Suprapubic skin (tissue), 4 donors: ENCODE measurements at regions not wholly inside any gene's neighbourhood (a gene's known extent, or its start where the extent isn't known, plus 50 kb on each side); places are given as distances from the start of the nearest gene placed in this dataset.

Experiments
- DNase-seq, 2 donors: peaks; one replicate each; pipeline ENCODE4 v3.0.0-alpha.2; 2019; ENCODE audit warnings: low spot score in 2 of 2
- H3K27ac ChIP-seq: fragments of 200-600 bp; sonication (generic); one replicate; pipeline ENCODE4 v1.5.1; 2019
- H3K27me3 ChIP-seq: fragments of 200-600 bp; sonication (generic); one replicate; pipeline ENCODE4 v1.5.1; 2019
- H3K36me3 ChIP-seq: fragments of 200-600 bp; sonication (generic); one replicate; pipeline ENCODE4 v1.5.1; 2019
- H3K4me1 ChIP-seq: fragments of 200-600 bp; sonication (generic); one replicate; pipeline ENCODE4 v1.5.1; 2019
- H3K4me3 ChIP-seq: fragments of 200-600 bp; sonication (generic); one replicate; pipeline ENCODE4 v1.5.1; 2019; ENCODE audit warnings: mild to moderate bottlenecking
- H3K9me3 ChIP-seq: fragments of 200-600 bp; sonication (generic); one replicate; pipeline ENCODE4 v1.5.1; 2019
- CTCF ChIP-seq, 2 donors: fragments of 200-600 bp in 1 of 2; fragments of 450-650 bp in 1 of 2; sonication (generic) in 1 of 2; IDR thresholded peaks; one replicate each; pipeline ENCODE4 v1.5.1; 2016 to 2019; ENCODE audit warnings: antibody characterized with exemption in 2 of 2, mild to moderate bottlenecking in 1 of 2, moderate library complexity in 1 of 2
- EP300 ChIP-seq: sonication (generic); formaldehyde crosslinking; IDR thresholded peaks from one replicate; pipeline ENCODE4 v1.6.1; 2017; ENCODE audit warnings: antibody characterized with exemption
- POLR2A ChIP-seq, 2 donors: fragments of 450-650 bp; IDR thresholded peaks; one replicate each; pipeline ENCODE4 v1.6.1; 2017; ENCODE audit warnings: antibody characterized with exemption in 2 of 2, mild to moderate bottlenecking in 2 of 2, moderate library complexity in 2 of 2
- POLR2AphosphoS5 ChIP-seq, 3 donors: sonication (generic); formaldehyde crosslinking; IDR thresholded peaks; one replicate each; pipeline ENCODE4 v1.6.1; 2017; ENCODE audit warnings: antibody characterized with exemption in 3 of 3
- WGBS: methylation state at CpG from one replicate; pipeline ENCODE4 v1.1.5; 2018; 5-methylcytosine and 5-hydroxymethylcytosine counted together

- TF ChIP-seq POLR2A (IDR thresholded peaks at IDR 0.05) (no peak), POLR2AphosphoS5 (IDR thresholded peaks at IDR 0.05) (no peak), CTCF (IDR thresholded peaks at IDR 0.05) (no peak), EP300 (no peak)
- 34% methylated on average over 3 of the region's 3 CpGs for WGBS
- no peak overlapping the region for H3K4me3 ChIP-seq
- no peaks in the 10 kb centered on the region for H3K27me3 ChIP-seq
- H3K27ac ChIP-seq, result no peak overlapping the region
- DNase-seq, result no peak
- no peaks in the 10 kb centered on the region for H3K9me3 ChIP-seq
- H3K36me3 ChIP-seq, result no peaks in the 10 kb centered on the region
- H3K4me1 ChIP-seq, result no peaks in the 10 kb centered on the region
Observed at GRCh38 chr14:41201696-41202095, 405.0 kb upstream of the LRFN5 start.

GRCh38 chr14:41187868-41188267 lies 418.8 kb upstream of the LRFN5 start:
- DNase-seq, result no peak
- TF ChIP-seq POLR2AphosphoS5 (IDR thresholded peaks at IDR 0.05) (no peak), EP300 (no peak), POLR2A (IDR thresholded peaks at IDR 0.05) (no peak), CTCF (IDR thresholded peaks at IDR 0.05) (no peak)
- no peaks in the 10 kb centered on the region for H3K36me3 ChIP-seq
- H3K4me3 ChIP-seq, result no peak overlapping the region
- no peak overlapping the region for H3K27ac ChIP-seq
- no peaks in the 10 kb centered on the region for H3K4me1 ChIP-seq
- 84% methylated on average over 3 of the region's 3 CpGs for WGBS
- H3K9me3 ChIP-seq, result no peaks in the 10 kb centered on the region
- no peaks in the 10 kb centered on the region for H3K27me3 ChIP-seq

- H3K27ac ChIP-seq, result no peak overlapping the region
- no peaks in the 10 kb centered on the region for H3K9me3 ChIP-seq
- 64% methylated on average over 3 of the region's 3 CpGs for WGBS
- no peak overlapping the region for H3K4me3 ChIP-seq
- H3K4me1 ChIP-seq, result no peaks in the 10 kb centered on the region
- no peak for DNase-seq
- no peaks in the 10 kb centered on the region for H3K36me3 ChIP-seq
- no peak for TF ChIP-seq EP300
- no peak for TF ChIP-seq POLR2AphosphoS5 (IDR thresholded peaks at IDR 0.05)
- no peak for TF ChIP-seq CTCF (IDR thresholded peaks at IDR 0.05)
- no peak for TF ChIP-seq POLR2A (IDR thresholded peaks at IDR 0.05)
- H3K27me3 ChIP-seq, result no peaks in the 10 kb centered on the region
Observed at GRCh38 chr14:41171045-41171444, 435.6 kb upstream of the LRFN5 start.

- Histone ChIP-seq H3K36me3 (no peaks in the 10 kb centered on the region), H3K27ac (no peak overlapping the region), H3K4me3 (no peak overlapping the region), H3K27me3 (no peaks in the 10 kb centered on the region), H3K9me3 (no peaks in the 10 kb centered on the region), H3K4me1 (no peaks in the 10 kb centered on the region)
- DNase-seq, result no peak
- 91% methylated on average over 4 of the region's 4 CpGs for WGBS
- TF ChIP-seq POLR2AphosphoS5 (IDR thresholded peaks at IDR 0.05) (no peak), CTCF (IDR thresholded peaks at IDR 0.05) (no peak), EP300 (no peak), POLR2A (IDR thresholded peaks at IDR 0.05) (no peak)
Observed at GRCh38 chr14:41167040-41167439, 439.6 kb upstream of the LRFN5 start.

DNA sequence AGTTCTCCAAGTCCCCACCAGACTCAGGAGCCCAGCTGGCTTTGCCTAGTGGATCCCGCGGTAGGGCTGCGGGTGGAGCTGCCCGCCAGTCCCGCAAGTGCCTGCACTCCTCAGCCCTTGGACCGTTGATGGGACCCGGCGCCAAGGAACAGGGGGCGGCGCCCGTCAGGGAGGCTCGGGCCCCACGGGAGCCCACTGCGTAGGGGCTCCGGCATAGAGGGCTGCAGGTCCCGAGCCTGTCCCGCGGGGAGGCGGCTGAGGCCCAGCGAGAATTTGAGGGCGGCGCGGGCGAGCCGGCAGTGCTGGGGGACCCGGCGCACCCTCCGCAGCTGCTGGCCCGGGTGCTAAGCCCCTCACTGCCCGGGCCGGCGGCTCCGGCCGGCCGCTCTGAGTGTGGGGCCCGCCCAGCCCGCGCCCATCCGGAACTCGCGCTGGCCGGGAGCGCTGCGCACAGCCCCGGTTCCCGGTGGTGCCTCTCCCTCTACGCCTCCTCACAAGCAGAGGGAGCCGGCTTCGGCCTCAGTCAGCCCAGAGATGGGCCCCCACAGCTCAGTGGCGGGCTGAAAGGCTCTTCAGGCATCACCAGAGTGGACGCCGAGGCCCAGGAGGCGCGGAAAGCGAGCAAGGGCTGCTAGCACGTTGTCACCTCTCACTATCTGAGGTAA lies 452.4 kb upstream of the LRFN5 start:
- Histone ChIP-seq H3K27me3 (no peaks in the 10 kb centered on the region), H3K9me3 (no peaks in the 10 kb centered on the region), H3K4me3 (no peak overlapping the region), H3K4me1 (no peaks in the 10 kb centered on the region), H3K27ac (no peak overlapping the region), H3K36me3 (no peaks in the 10 kb centered on the region)
- 91% methylated on average over 14 of the region's 56 CpGs for WGBS
- TF ChIP-seq POLR2AphosphoS5 (IDR thresholded peaks at IDR 0.05) (no peak), CTCF (IDR thresholded peaks at IDR 0.05) (no peak), POLR2A (IDR thresholded peaks at IDR 0.05) (no peak), EP300 (no peak)
- no peak for DNase-seq
